NCI-H460 (cell line): ENCODE measurements at regions not wholly inside any gene's neighbourhood (a gene's known extent, or its start where the extent isn't known, plus 50 kb on each side); places are given as distances from the start of the nearest gene placed in this dataset.

Source experiments
- DNase-seq: peaks from one replicate; pipeline ENCODE4 v3.0.0-alpha.2; 2016; ENCODE audit warnings: low read depth; ENCODE audit errors: extremely low read depth

DNA sequence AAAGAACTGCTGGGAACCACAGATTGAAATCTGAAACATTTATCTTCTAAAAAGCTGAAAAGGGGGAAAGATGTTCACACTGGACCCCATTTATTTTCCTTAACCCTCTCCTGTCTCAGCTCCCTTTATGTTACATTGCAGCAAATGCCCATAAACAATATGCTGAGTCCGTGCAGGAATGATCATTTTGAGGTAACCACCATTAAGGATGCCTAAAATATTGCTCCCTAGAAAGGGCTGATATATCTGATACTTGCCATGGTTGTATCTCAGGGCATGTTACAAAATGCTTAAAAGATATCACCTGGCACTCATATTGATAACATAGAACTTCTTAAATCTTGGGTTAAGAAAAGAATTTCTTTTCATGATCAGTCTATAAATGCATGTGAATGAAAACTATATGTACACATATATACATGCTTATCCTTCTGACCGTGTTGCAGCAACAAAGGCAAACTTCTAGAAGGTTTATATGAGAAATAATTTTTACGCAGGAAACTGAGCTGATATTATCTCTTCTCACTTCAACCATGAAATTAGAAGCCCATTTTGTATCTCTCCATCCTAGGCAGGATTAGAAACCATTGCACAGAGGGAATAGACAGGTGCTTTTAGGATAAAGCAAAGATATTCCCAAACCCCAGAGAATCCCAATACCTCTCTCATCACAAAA lies 362.7 kb upstream of the SLC30A5 start:
- no peak for DNase-seq

DNA sequence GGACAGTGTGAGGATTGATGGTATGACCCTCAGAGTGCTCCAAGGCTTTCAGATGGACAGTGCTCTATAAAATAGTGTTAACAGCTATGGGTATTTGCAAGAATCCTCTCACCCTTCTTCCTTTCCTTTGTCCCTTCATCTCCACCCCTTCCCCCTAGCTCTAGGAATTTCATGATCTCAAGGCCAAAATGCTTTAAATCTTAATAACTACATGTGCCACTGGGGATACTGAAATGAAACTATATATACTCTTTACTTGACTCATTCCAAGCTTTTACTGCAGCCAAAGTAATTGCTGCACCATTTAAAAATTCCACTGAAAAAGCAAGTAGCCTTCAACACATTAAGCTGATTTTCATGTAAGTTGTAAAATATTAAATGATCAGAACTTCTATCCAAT lies 361.6 kb upstream of the SLC30A5 start:
- DNase-seq: no peak

GRCh38 chr5:68734781-68735180 lies 359.0 kb upstream of the SLC30A5 start:
- DNase-seq: no peak

- no peak for DNase-seq
These were observed 355.6 kb upstream of the SLC30A5 start for GRCh38 chr5:68738236-68738635.

DNA sequence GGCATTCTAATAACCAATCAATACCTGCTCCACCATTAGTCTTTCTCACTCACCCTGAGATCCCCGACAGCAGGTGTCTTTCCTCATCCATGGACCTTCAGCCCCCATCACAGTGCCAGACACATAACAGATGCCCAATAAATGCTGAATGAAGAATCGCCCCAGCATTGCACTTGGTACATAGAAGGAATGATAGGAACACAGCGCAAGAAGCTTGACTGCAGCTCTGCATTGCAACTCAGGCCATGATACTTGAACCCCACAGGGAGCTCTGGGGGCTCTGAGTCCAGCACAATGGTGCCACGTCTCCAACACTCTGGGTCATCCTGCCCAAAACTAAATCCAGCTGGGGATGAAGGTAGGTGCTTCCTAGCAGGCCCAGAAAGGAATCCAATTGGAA lies 355.0 kb upstream of the SLC30A5 start:
- DNase-seq: no peak

DNA sequence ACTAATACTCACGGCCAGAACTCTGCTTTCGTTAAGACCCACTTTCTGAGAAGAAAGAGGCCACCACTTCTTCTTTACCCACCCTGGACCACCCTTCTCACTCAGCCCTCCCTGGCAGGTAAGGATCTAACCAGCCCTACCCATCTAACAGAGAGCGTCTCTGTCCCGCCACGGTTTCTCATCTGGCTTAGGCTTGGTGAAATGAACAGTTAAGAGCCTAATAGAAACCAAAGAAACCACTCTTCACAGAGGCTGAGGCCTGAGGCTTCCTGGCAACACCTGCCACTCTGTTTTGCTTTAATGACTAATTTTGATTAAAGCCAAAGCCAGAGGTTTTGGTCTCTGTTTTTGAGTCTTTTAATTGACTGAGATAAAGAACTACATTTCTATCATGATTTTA lies 354.1 kb upstream of the SLC30A5 start:
- DNase-seq: no peak

DNA sequence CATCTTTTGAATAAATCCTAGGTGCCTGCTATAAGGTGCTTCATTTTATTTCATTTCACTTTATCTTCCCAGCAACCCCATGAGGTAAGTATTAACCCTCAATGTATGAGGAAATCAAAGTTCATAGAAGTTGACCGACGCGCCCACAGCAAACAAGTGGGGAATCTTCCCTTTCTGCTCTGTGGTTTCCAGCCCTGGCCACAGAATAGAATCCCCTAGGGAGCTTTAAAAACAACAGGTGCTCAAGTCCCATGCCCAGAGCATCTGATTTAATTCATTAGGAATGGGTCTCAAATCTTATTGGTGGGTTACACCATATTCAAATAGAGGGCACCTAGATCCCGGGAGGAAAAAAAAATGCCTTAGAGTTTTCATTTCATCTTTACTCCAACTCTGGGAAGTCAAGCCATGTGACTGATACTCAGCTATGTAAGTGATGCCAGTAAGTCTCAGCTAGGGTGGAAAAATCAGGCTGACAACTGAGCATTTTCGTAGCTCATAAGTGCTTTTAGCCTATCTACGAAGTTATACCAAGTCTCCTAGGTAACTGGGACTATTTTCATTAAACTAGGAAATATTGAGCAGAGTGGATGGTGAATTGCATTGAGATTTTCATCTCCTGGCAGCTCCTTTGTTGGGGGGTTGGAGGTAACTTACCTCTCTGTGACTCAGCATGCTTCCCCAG lies 353.4 kb upstream of the SLC30A5 start:
- DNase-seq: no peak

GRCh38 chr5:68744206-68744605 lies 349.6 kb upstream of the SLC30A5 start:
- DNase-seq: no peak

- no peak for DNase-seq
These were observed 348.4 kb upstream of the SLC30A5 start for GRCh38 chr5:68745448-68745847.

DNA sequence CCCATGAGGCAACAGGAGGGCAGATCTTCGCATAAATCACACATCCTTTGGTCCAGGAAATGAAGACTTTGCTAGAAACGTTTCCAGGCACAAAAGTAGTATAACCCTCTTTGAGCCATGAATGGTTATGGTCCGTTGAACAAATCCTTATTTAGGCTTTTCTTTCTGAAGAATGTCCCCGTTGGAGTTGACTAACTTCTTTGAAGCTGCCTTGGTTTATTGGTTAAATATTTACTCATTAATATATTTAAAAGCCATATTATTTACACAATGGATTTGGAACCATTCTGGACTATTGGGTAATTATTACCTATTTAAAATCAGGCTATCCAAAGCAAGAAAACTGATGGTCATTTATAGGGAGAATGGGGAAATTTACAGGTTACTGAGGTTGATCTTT lies 347.6 kb upstream of the SLC30A5 start:
- DNase-seq: no peak

GRCh38 chr5:68746643-68747420 lies 347.0 kb upstream of the SLC30A5 start:
- DNase-seq: no peak

GRCh38 chr5:68747521-68747920 lies 346.3 kb upstream of the SLC30A5 start:
- DNase-seq: no peak

- DNase-seq: no peak
These were observed 345.7 kb upstream of the SLC30A5 start for GRCh38 chr5:68748101-68748500.

- no peak for DNase-seq
These were observed 344.7 kb upstream of the SLC30A5 start for GRCh38 chr5:68749077-68749476.

DNA sequence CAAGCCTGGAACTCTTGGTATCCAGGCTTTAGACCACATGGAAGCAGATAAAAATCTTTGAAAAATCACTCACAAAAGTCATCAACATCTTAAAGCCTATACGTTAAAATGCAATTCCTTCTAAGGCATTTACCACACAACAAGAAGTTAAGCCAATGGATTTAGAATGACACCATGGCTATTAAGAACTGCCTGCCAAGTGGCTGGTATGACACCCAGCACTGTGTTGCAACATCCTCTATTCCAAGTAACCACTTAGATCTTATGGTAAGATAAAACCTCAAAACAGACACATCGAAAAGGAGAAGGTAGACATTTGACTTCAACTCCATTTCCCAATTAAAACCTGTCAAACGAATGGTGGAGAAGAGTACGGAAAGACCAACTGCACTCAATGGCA lies 344.2 kb upstream of the SLC30A5 start:
- DNase-seq: no peak

DNA sequence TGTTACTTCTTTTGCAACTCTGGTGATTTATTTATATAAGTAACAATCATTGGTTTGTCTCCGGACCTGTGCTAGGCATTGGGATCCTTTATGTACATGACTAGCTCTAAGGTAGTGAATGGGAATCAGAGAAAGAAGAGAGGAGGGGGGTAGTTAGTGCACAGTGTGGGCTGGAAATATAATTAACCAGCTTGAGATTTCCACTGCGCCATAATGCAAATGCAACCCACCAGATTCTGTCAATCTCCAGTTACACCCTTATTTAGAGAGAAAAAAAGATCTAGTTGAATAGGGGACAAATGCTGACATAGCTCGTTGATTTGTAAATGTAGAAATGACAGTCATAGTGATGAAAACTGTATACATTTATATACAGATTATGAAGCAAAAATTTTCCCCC lies 342.2 kb upstream of the SLC30A5 start:
- DNase-seq: no peak

DNA sequence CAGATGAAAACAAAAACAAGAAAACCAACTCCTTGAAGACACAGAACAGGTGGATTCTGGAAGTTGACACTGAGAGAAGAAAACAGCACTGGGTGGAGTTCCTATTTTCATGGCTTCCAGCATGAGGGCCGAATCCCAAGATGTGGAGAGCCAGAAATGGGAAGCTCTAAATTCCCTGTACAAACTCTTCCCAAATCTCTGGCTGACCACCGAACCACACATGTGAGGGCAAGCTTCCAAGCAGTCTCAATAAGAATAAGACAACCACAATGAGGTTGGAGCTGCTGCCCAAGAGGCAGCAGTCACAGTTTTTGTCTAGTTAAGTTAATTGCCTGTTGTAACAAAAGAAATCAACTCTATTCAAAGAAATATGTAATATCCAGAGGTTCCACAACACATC lies 339.3 kb upstream of the SLC30A5 start:
- no peak for DNase-seq

DNA sequence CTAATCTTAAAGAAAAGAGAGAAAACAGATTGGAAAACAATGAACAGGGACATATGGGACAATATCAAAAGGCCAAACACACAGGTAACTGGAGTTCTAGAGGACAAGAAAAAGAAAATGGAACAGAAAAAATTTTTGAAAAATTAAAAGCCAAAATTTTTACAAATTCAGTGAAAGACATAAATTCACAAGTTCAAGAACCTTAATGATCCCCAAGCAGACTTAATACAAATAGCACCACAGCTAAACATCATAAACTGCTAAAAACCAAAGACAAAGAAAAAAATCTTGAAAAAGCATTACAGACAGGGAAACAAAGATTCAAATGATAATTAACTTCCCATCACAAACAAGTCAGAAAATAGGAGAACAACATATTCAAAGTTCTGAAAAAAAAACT lies 338.5 kb upstream of the SLC30A5 start:
- no peak for DNase-seq

DNA sequence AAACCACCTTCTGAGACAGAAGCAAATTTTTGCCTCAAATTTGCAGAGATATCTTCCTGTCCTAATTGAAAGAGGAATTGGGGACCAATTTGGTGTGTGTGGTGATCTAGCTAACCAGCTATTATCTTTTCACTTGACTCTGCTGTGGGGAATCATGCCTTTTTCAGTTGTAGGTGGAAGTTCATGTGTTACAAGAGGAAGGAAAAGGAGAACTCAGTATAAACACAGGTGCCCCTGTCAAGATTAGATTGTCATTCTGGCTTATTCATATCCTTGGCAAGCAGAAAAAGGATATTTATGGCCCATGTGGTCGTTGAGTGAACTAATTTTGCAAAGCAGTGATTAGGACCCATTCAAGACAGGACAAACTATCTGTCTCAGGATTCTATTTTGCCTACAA lies 336.8 kb upstream of the SLC30A5 start:
- DNase-seq: no peak

DNA sequence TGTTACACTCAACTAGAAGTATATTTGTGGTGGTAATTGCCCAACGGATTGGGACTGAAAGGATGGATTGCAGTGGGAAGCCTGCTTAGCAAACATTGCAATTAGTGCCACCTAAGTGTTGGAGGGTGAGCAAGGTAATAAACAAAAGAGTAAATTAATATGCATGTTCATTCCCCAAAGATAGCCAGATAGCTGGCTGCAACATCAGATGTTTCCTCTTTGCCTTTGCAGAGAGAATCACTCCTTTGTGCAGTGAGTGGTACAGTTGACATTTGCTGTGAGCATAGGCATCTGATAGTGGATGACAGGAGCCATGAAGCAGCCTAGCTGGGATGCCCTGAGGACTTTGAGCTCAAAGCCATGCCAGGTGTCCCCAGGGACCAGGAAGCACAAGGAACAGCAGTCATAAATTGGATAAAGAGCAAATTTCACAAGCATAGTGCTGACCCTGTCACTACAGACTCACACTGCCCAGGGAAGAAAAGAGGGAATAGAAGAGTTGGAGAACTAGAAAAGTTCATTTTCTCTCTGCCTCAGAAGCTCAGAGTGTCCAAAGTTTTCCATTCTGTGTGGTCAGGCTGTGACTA lies 336.1 kb upstream of the SLC30A5 start:
- DNase-seq: no peak

GRCh38 chr5:68759593-68759992 lies 334.2 kb upstream of the SLC30A5 start:
- no peak for DNase-seq

- DNase-seq: no peak
These were observed 331.6 kb upstream of the SLC30A5 start for GRCh38 chr5:68762201-68762600.
